ENCODE measurements at regions not wholly inside any gene's neighbourhood (a gene's known extent, or its start where the extent isn't known, plus 50 kb on each side); places are given as distances from the start of the nearest gene placed in this dataset.

DNA sequence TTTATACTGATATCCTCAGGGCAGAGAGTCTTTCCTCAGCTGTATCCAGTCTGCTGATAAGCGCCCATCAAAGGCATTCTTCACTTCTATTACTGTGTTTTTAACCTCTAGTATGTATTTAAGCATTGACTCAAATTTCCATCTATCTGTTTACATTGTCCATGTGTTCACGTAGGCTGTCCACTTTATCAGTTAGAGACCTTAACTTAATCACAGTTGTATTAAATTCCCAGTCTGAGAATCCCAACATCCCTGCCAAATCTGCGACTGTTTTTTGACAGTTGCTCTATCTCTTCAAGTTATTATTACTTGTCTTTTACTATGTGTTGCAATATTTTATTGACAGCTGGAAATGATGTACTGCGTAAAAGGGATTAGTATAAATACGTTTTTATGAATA is 1613.7 kb upstream of the MIR17HG start:
- in situ Hi-C loops (cut with MboI) (no loop called here), intact Hi-C loops (cut with micrococcal nuclease) (no loop called here)

DNA sequence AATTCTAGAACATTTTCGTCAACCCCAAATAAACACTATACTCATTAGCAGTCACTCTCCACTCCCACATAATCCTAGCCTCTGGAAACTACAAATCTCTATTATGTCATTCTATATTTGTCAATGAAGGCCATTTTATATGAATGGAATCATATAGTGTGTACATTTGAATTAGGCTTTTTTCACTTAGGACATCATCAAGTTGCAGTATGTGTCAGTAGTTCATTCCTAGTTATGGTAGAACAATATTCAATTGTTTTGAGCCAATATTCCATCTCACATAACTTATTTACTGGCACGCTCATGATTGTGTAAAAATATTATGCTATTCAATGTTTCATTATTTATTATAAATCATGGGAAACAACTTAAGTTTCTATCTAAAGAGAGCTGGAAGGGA is 1610.4 kb upstream of the MIR17HG start:
- FAIRE-seq (no peak), ATAC-seq (no peak), DNase-seq (ENCODE audit: extremely low read depth in 1 of 4, low spot score in 3 of 4) (no peak)
- no peaks in the 10 kb centered on the region for H3K79me2 ChIP-seq (ENCODE audit: control insufficient read depth, insufficient read depth, low read length)
- ChIA-PET POLR2A (no interaction called here), CTCF (ENCODE audit: low intra/inter-chr PET ratio) (no interaction called here)
- H3K27ac ChIP-seq (ENCODE audit: extremely low read depth, low read depth, low read length): no peak overlapping the region
- no peak overlapping the region for H3K9ac ChIP-seq (ENCODE audit: insufficient read depth in 1 of 2, low read depth in 2 of 2, low read length in 2 of 2)
- intact Hi-C loops (cut with micrococcal nuclease) (no loop called here), in situ Hi-C loops (cut with MboI) (no loop called here)
- 0% methylated on average over 2 of the region's 2 CpGs for WGBS (ENCODE audit: insufficient coverage, low coverage, missing lambda C conversion rate)
- H3K4me2 ChIP-seq (ENCODE audit: insufficient read depth, low read length): no peak overlapping the region
- no TSS peak for BruUV-seq (replicated peaks)
- no peak overlapping the region for H2AFZ ChIP-seq (ENCODE audit: low read depth, low read length)
- H3K27me3 ChIP-seq (ENCODE audit: control insufficient read depth in 2 of 2, insufficient read depth in 2 of 2, low read length in 2 of 2): no peaks in the 10 kb centered on the region
- no peaks in the 10 kb centered on the region for H3K36me3 ChIP-seq (ENCODE audit: control insufficient read depth, insufficient read depth, low read length)
- H3K9me1 ChIP-seq (ENCODE audit: control insufficient read depth, insufficient read depth, low read length): no peaks in the 10 kb centered on the region
- H4K20me1 ChIP-seq (replicated peaks; ENCODE audit: control insufficient read depth, insufficient read depth, low read length): no peaks in the 10 kb centered on the region
- H3K4me3 ChIP-seq: no peak overlapping the region
- H3K4me1 ChIP-seq (replicated peaks in 1 of 2; ENCODE audit: control insufficient read depth in 2 of 2, insufficient read depth in 2 of 2, low read length in 2 of 2): no peaks in the 10 kb centered on the region
- H3K9me3 ChIP-seq (replicated peaks; ENCODE audit: control insufficient read depth, insufficient read depth, low read depth, low read length): no peaks in the 10 kb centered on the region
- TF ChIP-seq BRCA1 (IDR thresholded peaks at IDR 0.05) (no peak), BRCA1 (CRISPR knock-in tag; IDR thresholded peaks at IDR 0.05) (no peak), RBFOX2 (IDR thresholded peaks at IDR 0.05; ENCODE audit: low read depth, low read length) (no peak), RAD21 (CRISPR knock-in tag; conservative IDR thresholded peaks at IDR 0.05 in 1 of 2, IDR thresholded peaks at IDR 0.05 in 1 of 2) (no peak), ZNF197 (CRISPR knock-in tag; IDR thresholded peaks at IDR 0.05; ENCODE audit: low read depth) (no peak), EHMT2 (IDR thresholded peaks at IDR 0.05) (no peak), EP300 (IDR thresholded peaks at IDR 0.05; ENCODE audit: low read length) (no peak), BACH1 (tag; IDR thresholded peaks at IDR 0.05) (no peak), HDAC3 (IDR thresholded peaks at IDR 0.05; ENCODE audit: borderline replicate concordance, partially characterized antibody) (no peak)
- TF ChIP-seq, protein P1, sequence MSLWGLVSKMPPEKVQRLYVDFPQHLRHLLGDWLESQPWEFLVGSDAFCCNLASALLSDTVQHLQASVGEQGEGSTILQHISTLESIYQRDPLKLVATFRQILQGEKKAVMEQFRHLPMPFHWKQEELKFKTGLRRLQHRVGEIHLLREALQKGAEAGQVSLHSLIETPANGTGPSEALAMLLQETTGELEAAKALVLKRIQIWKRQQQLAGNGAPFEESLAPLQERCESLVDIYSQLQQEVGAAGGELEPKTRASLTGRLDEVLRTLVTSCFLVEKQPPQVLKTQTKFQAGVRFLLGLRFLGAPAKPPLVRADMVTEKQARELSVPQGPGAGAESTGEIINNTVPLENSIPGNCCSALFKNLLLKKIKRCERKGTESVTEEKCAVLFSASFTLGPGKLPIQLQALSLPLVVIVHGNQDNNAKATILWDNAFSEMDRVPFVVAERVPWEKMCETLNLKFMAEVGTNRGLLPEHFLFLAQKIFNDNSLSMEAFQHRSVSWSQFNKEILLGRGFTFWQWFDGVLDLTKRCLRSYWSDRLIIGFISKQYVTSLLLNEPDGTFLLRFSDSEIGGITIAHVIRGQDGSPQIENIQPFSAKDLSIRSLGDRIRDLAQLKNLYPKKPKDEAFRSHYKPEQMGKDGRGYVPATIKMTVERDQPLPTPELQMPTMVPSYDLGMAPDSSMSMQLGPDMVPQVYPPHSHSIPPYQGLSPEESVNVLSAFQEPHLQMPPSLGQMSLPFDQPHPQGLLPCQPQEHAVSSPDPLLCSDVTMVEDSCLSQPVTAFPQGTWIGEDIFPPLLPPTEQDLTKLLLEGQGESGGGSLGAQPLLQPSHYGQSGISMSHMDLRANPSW (CRISPR knock-in tag; IDR thresholded peaks at IDR 0.05): no peak

More for the DNA sequence above, 1613.7 kb upstream of the MIR17HG start:
- H3K4me3 ChIP-seq: no peak overlapping the region
- no peaks in the 10 kb centered on the region for H3K9me3 ChIP-seq (replicated peaks; ENCODE audit: control insufficient read depth, insufficient read depth, low read depth, low read length)
- TF ChIP-seq ZNF699 (CRISPR knock-in tag; IDR thresholded peaks at IDR 0.05; ENCODE audit: insufficient replicate concordance) (no peak), ZNF551 (CRISPR knock-in tag; IDR thresholded peaks at IDR 0.05) (no peak), ZNF354B (CRISPR knock-in tag; IDR thresholded peaks at IDR 0.05) (no peak), ZNF224 (CRISPR knock-in tag; IDR thresholded peaks at IDR 0.05) (no peak)
- TF ChIP-seq, protein P2, sequence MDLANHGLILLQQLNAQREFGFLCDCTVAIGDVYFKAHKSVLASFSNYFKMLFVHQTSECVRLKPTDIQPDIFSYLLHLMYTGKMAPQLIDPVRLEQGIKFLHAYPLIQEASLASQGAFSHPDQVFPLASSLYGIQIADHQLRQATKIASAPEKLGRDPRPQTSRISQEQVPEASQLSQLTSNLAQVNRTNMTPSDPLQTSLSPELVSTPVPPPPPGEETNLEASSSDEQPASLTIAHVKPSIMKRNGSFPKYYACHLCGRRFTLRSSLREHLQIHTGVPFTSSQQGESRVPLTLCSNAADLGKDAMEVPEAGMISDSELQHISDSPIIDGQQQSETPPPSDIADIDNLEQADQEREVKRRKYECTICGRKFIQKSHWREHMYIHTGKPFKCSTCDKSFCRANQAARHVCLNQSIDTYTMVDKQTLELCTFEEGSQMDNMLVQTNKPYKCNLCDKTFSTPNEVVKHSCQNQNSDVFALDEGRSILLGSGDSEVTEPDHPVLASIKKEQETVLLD (IDR thresholded peaks at IDR 0.05): no peak
- no peak overlapping the region for H3K9ac ChIP-seq (ENCODE audit: insufficient read depth in 1 of 2, low read depth in 2 of 2, low read length in 2 of 2)
- no peaks in the 10 kb centered on the region for H3K9me1 ChIP-seq (ENCODE audit: control insufficient read depth, insufficient read depth, low read length)
- no peaks in the 10 kb centered on the region for H3K36me3 ChIP-seq (ENCODE audit: control insufficient read depth, insufficient read depth, low read length)
- no peaks in the 10 kb centered on the region for H3K4me1 ChIP-seq (replicated peaks in 1 of 2; ENCODE audit: control insufficient read depth in 2 of 2, insufficient read depth in 2 of 2, low read length in 2 of 2)
- no peak overlapping the region for H3K27ac ChIP-seq (ENCODE audit: extremely low read depth, low read depth, low read length)
- H4K20me1 ChIP-seq (replicated peaks; ENCODE audit: control insufficient read depth, insufficient read depth, low read length): no peaks in the 10 kb centered on the region
- 0% methylated on average over 5 of the region's 5 CpGs for WGBS (ENCODE audit: insufficient coverage, low coverage, missing lambda C conversion rate)
- POLR2A ChIA-PET: no interaction called here
- no peaks in the 10 kb centered on the region for H3K79me2 ChIP-seq (ENCODE audit: control insufficient read depth, insufficient read depth, low read length)
- no peak overlapping the region for H2AFZ ChIP-seq (ENCODE audit: low read depth, low read length)
- FAIRE-seq (no peak), ATAC-seq (no peak), DNase-seq (ENCODE audit: extremely low read depth in 1 of 4, low spot score in 3 of 4) (no peak)
- CTCF ChIA-PET (ENCODE audit: low intra/inter-chr PET ratio): no interaction called here
- H3K4me2 ChIP-seq (ENCODE audit: insufficient read depth, low read length): no peak overlapping the region
- no peaks in the 10 kb centered on the region for H3K27me3 ChIP-seq (ENCODE audit: control insufficient read depth in 2 of 2, insufficient read depth in 2 of 2, low read length in 2 of 2)
- no TSS peak for BruUV-seq (replicated peaks)

Data from K562 (cell line).